ENCODE measurements at regions not wholly inside any gene's neighbourhood (a gene's known extent, or its start where the extent isn't known, plus 50 kb on each side); places are given as distances from the start of the nearest gene placed in this dataset.

DNA sequence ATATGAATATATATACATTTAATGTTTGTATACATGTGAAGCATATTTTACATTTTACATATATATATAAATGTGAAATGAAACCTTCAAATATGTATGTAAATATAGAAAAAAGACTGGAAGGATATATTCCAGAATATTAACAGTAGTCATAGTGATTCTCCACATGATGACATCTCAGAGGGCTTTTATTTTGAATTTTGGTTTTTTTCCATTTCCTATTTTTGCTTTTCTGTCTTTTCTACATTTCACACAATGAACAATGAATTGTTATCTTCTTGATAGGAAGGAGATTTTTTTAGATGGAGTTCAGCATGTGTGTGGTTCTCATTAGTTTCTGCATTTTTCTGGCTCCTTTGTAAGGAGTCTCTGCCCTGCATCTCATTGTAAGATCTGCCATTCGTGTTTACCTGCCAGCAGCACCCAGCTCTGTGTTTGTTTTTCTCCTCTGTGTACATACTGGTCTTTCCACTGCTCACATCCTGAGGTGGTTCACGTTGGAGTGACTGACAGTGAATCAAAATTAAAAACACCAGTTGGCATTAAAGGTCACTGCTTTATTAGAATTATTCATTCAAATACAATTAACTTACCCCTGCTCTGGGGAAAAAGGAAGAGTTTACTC, 425.3 kb upstream of the MDFIC2 start:
- H3K4me1 ChIP-seq, result peaks cover 8% of the 10 kb centered on the region
- H3K4me3 Mint-ChIP-seq (ENCODE audit: unreplicated experiment), result no peak overlapping the region
- intact Hi-C loops (cut with micrococcal nuclease; ENCODE audit: unreplicated experiment), result no loop called here
- no peaks in the 10 kb centered on the region for H3K27me3 ChIP-seq (replicated peaks; ENCODE audit: control insufficient read depth, insufficient read depth, low read length)
- TF ChIP-seq, protein P1, sequence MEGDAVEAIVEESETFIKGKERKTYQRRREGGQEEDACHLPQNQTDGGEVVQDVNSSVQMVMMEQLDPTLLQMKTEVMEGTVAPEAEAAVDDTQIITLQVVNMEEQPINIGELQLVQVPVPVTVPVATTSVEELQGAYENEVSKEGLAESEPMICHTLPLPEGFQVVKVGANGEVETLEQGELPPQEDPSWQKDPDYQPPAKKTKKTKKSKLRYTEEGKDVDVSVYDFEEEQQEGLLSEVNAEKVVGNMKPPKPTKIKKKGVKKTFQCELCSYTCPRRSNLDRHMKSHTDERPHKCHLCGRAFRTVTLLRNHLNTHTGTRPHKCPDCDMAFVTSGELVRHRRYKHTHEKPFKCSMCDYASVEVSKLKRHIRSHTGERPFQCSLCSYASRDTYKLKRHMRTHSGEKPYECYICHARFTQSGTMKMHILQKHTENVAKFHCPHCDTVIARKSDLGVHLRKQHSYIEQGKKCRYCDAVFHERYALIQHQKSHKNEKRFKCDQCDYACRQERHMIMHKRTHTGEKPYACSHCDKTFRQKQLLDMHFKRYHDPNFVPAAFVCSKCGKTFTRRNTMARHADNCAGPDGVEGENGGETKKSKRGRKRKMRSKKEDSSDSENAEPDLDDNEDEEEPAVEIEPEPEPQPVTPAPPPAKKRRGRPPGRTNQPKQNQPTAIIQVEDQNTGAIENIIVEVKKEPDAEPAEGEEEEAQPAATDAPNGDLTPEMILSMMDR (IDR thresholded peaks at IDR 0.05; ENCODE audit: insufficient read depth in 1 of 2, low read depth in 1 of 2, low read length in 1 of 2, severe bottlenecking in 1 of 2, unreplicated experiment in 1 of 2), result no peak
- no peaks in the 10 kb centered on the region for H3K36me3 Mint-ChIP-seq (ENCODE audit: insufficient read depth, unreplicated experiment)
- no peak for DNase-seq
- H3K4me3 ChIP-seq (ENCODE audit: low read depth, low read length), result no peak overlapping the region
- H3K36me3 ChIP-seq (ENCODE audit: control insufficient read depth, insufficient read depth, low read length), result no peaks in the 10 kb centered on the region
- no peaks in the 10 kb centered on the region for H3K4me1 Mint-ChIP-seq (ENCODE audit: low read depth, unreplicated experiment)
- CTCF ChIA-PET, result interaction anchor here (0.6 kb wide), 1 partner anchor 928 kb away, joined by 3 read pairs; no protein-coding TSS in a partner anchor
- H3K9me3 ChIP-seq, result no peaks in the 10 kb centered on the region
- H3K9me3 Mint-ChIP-seq (ENCODE audit: unreplicated experiment), result no peaks in the 10 kb centered on the region
- no TSS peak for BruUV-seq (replicated peaks)
- POLR2A ChIA-PET, result no interaction called here
- H3K27ac Mint-ChIP-seq (ENCODE audit: unreplicated experiment), result no peak overlapping the region
- H3K27me3 Mint-ChIP-seq (ENCODE audit: insufficient read depth, unreplicated experiment), result peaks cover 13% of the 10 kb centered on the region

DNA sequence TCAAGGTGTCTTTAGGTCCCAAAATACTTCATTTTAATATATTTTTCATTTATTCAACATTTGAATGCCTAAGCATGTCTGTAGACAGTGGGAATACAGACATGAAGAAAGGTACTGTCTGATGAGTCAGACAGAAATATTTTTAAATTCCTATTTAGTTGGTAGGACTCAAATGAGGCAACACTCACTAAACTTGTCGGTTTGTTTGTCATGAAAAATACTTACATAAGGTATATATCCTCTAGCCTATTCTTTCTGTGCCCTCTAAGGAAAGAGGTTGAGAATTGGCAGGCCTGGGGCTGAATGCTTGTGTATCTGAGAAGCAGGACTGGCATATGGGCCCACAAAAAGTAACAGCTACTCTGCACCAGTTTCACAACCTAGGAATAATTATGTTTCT, 423.6 kb upstream of the MDFIC2 start:
- H3K9me3 Mint-ChIP-seq (ENCODE audit: unreplicated experiment), result no peaks in the 10 kb centered on the region
- no peak overlapping the region for H3K4me3 ChIP-seq (ENCODE audit: low read depth, low read length)
- H3K27me3 ChIP-seq (replicated peaks; ENCODE audit: control insufficient read depth, insufficient read depth, low read length), result no peaks in the 10 kb centered on the region
- BruUV-seq (replicated peaks), result no TSS peak
- no peaks in the 10 kb centered on the region for H3K36me3 ChIP-seq (ENCODE audit: control insufficient read depth, insufficient read depth, low read length)
- TF ChIP-seq, protein P1 (IDR thresholded peaks at IDR 0.05; ENCODE audit: insufficient read depth in 1 of 2, low read depth in 1 of 2, low read length in 1 of 2, severe bottlenecking in 1 of 2, unreplicated experiment in 1 of 2), result no peak
- peaks cover 20% of the 10 kb centered on the region for H3K27me3 Mint-ChIP-seq (ENCODE audit: insufficient read depth, unreplicated experiment)
- H3K4me1 Mint-ChIP-seq (ENCODE audit: low read depth, unreplicated experiment), result no peaks in the 10 kb centered on the region
- H3K4me3 Mint-ChIP-seq (ENCODE audit: unreplicated experiment), result no peak overlapping the region
- DNase-seq, result no peak
- no peak overlapping the region for H3K27ac Mint-ChIP-seq (ENCODE audit: unreplicated experiment)
- H3K9me3 ChIP-seq, result no peaks in the 10 kb centered on the region
- ChIA-PET POLR2A (no interaction called here), CTCF (no interaction called here)
- intact Hi-C loops (cut with micrococcal nuclease; ENCODE audit: unreplicated experiment), result no loop called here
- no peaks in the 10 kb centered on the region for H3K36me3 Mint-ChIP-seq (ENCODE audit: insufficient read depth, unreplicated experiment)
- H3K4me1 ChIP-seq, result peaks cover 8% of the 10 kb centered on the region

DNA sequence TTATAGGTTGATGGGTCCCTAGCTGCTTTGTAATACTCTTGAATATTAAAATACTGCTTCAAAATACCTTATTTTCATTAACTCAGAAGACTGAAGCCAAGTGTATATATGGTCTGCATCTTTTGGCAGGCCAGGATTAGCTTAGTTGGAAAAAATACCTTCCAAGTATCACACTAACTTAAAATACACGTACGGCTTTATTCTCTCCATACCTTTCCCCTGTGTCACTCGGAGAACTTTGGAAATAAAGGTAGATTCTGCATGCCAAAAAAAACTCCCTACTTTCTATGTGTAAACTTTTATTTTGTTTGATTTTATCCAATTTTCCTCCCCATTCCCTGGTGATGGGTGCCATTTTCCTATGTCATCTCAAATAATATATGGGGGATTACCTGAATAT, 422.3 kb upstream of the MDFIC2 start:
- Histone ChIP-seq H3K4me3 (ENCODE audit: low read depth, low read length) (no peak overlapping the region), H3K4me1 (peaks cover 3% of the 10 kb centered on the region; the same call in 1 of the 2 replicates), H3K9me3 (no peaks in the 10 kb centered on the region), H3K27me3 (replicated peaks; ENCODE audit: control insufficient read depth, insufficient read depth, low read length) (no peaks in the 10 kb centered on the region), H3K36me3 (ENCODE audit: control insufficient read depth, insufficient read depth, low read length) (no peaks in the 10 kb centered on the region)
- Mint-ChIP-seq H3K27ac (ENCODE audit: unreplicated experiment) (no peak overlapping the region), H3K4me3 (ENCODE audit: unreplicated experiment) (no peak overlapping the region), H3K9me3 (ENCODE audit: unreplicated experiment) (no peaks in the 10 kb centered on the region), H3K4me1 (ENCODE audit: low read depth, unreplicated experiment) (no peaks in the 10 kb centered on the region), H3K27me3 (ENCODE audit: insufficient read depth, unreplicated experiment) (peaks cover 20% of the 10 kb centered on the region), H3K36me3 (ENCODE audit: insufficient read depth, unreplicated experiment) (no peaks in the 10 kb centered on the region)
- POLR2A ChIA-PET, result no interaction called here
- CTCF ChIA-PET, result no interaction called here
- DNase-seq, result no peak
- TF ChIP-seq, protein P1 (IDR thresholded peaks at IDR 0.05; ENCODE audit: insufficient read depth in 1 of 2, low read depth in 1 of 2, low read length in 1 of 2, severe bottlenecking in 1 of 2, unreplicated experiment in 1 of 2), result no peak
- no TSS peak for BruUV-seq (replicated peaks)
- intact Hi-C loops (cut with micrococcal nuclease; ENCODE audit: unreplicated experiment), result no loop called here

All from Caco-2 (cell line).